ENCODE measurements at regions not wholly inside any gene's neighbourhood (a gene's known extent, or its start where the extent isn't known, plus 50 kb on each side); places are given as distances from the start of the nearest gene placed in this dataset.

- H3K79me1 ChIP-seq (ENCODE audit: low read depth in 1 of 2, low read length in 2 of 2): no peaks in the 10 kb centered on the region
- ATAC-seq (ENCODE audit: low read depth): no peak
- H4K8ac ChIP-seq (ENCODE audit: low read depth in 2 of 2, low read length in 2 of 2): no peak overlapping the region
- no TSS peak for BruUV-seq (replicated peaks)
- H4K20me1 ChIP-seq (ENCODE audit: insufficient read depth, low read length): no peaks in the 10 kb centered on the region
- intact Hi-C loops (cut with micrococcal nuclease) (no loop called here), in situ Hi-C loops (cut with MboI; ENCODE audit: low sequenced_read_pairs) (loop anchor here (10.0 kb wide), 1 partner anchor 229 kb away; no protein-coding TSS in a partner anchor), dilution Hi-C loops (cut with HindIII; ENCODE audit: low sequenced_read_pairs, unreplicated experiment) (no loop called here)
- no peak overlapping the region for H3K4ac ChIP-seq (ENCODE audit: low read depth, low read length)
- no peaks in the 10 kb centered on the region for H3K9me1 ChIP-seq (ENCODE audit: insufficient read depth, low read length)
- no peaks in the 10 kb centered on the region for H3K4me1 ChIP-seq (ENCODE audit: control insufficient read depth, insufficient read depth, low read length)
- H3K9ac ChIP-seq (ENCODE audit: low read depth, low read length): no peak overlapping the region
- no peak overlapping the region for H2BK15ac ChIP-seq (ENCODE audit: low read depth, low read length)
- H3K18ac ChIP-seq (ENCODE audit: low read depth, low read length): no peak overlapping the region
- H3K36me3 ChIP-seq (ENCODE audit: control insufficient read depth, insufficient read depth, low read length): no peaks in the 10 kb centered on the region
- H3K14ac ChIP-seq (replicated peaks; ENCODE audit: low read depth, low read length): no peak overlapping the region
- H2AK5ac ChIP-seq (ENCODE audit: low read depth, low read length): no peak overlapping the region
- ChIA-PET POLR2A (ENCODE audit: unreplicated experiment) (no interaction called here), CTCF (no interaction called here)
- no peak overlapping the region for H3K56ac ChIP-seq (ENCODE audit: extremely low read depth, insufficient read depth, low read length)
- H3K27me3 ChIP-seq (ENCODE audit: control insufficient read depth, insufficient read depth, low read length): peaks cover 7% of the 10 kb centered on the region
- H3K27ac ChIP-seq (ENCODE audit: insufficient read depth, low read length): no peak overlapping the region
- H3K4me3 ChIP-seq (ENCODE audit: insufficient read depth, low read depth, low read length): no peak overlapping the region
- no peak overlapping the region for H2AFZ ChIP-seq (replicated peaks; ENCODE audit: low read length, poor library complexity)
- WGBS, 2 experiments (ENCODE audit: extremely low coverage in 2 of 2, insufficient read length in 1 of 2): no CpG with 5 or more reads among the region's 1 CpG
- no peaks in the 10 kb centered on the region for H3K9me3 ChIP-seq (ENCODE audit: control insufficient read depth, insufficient read depth, low read length)
- no peak overlapping the region for H2BK5ac ChIP-seq (ENCODE audit: low read depth, low read length, poor library complexity, severe bottlenecking)
- no peak overlapping the region for H3K4me2 ChIP-seq (ENCODE audit: low read depth, low read length)
- no peak for DNase-seq
- H2BK20ac ChIP-seq (ENCODE audit: low read depth, low read length): no peak overlapping the region
- no peak overlapping the region for H4K5ac ChIP-seq (ENCODE audit: low read depth, low read length)
- no peak overlapping the region for H4K91ac ChIP-seq (ENCODE audit: insufficient read depth, low read depth, low read length)
- H3K23ac ChIP-seq (ENCODE audit: low read depth, low read length): no peak overlapping the region
- no peak for TF ChIP-seq SMC3 (IDR thresholded peaks at IDR 0.05; ENCODE audit: low read depth, low read length)
- no peak for TF ChIP-seq RAD21 (IDR thresholded peaks at IDR 0.05; ENCODE audit: low read length)
- no peak for TF ChIP-seq NFE2L2 (IDR thresholded peaks at IDR 0.05; ENCODE audit: low read depth, low read length)
- TF ChIP-seq POLR2A (IDR thresholded peaks at IDR 0.05; ENCODE audit: low read depth, low read length): no peak
- TF ChIP-seq RCOR1 (IDR thresholded peaks at IDR 0.05; ENCODE audit: insufficient replicate concordance, low read length): no peak
- no peak for TF ChIP-seq CHD1 (IDR thresholded peaks at IDR 0.05; ENCODE audit: low read depth, low read length)
- no peak for TF ChIP-seq BHLHE40 (IDR thresholded peaks at IDR 0.05; ENCODE audit: low read depth, low read length)
- TF ChIP-seq CEBPB (IDR thresholded peaks at IDR 0.05; ENCODE audit: low read depth, low read length): no peak
- no peak for TF ChIP-seq RFX5 (IDR thresholded peaks at IDR 0.05; ENCODE audit: low read depth, low read length)
- no peak overlapping the region for H2AK9ac ChIP-seq (replicated peaks; ENCODE audit: low read depth, low read length, poor library complexity)
- no peak overlapping the region for H2BK120ac ChIP-seq (ENCODE audit: low read depth, low read length)
Measured at GRCh38 chrX:38993500-38993899, 192.2 kb downstream of the MID1IP1 start.

Data from IMR-90 (cell line).